ENCODE measurements at regions not wholly inside any gene's neighbourhood (a gene's known extent, or its start where the extent isn't known, plus 50 kb on each side); places are given as distances from the start of the nearest gene placed in this dataset.

GRCh38 chr13:83009987-83010386 is 872.3 kb downstream of the SLITRK1 start:
- TF ChIP-seq POLR2A (IDR thresholded peaks at IDR 0.05; ENCODE audit: extremely low read depth, insufficient read length) (no peak), MAX (IDR thresholded peaks at IDR 0.05; ENCODE audit: low read depth, low read length) (no peak)
- DNase-seq (ENCODE audit: low read depth): no peak
- H3K4me3 ChIP-seq (ENCODE audit: low read depth, low read length): no peak overlapping the region

DNA sequence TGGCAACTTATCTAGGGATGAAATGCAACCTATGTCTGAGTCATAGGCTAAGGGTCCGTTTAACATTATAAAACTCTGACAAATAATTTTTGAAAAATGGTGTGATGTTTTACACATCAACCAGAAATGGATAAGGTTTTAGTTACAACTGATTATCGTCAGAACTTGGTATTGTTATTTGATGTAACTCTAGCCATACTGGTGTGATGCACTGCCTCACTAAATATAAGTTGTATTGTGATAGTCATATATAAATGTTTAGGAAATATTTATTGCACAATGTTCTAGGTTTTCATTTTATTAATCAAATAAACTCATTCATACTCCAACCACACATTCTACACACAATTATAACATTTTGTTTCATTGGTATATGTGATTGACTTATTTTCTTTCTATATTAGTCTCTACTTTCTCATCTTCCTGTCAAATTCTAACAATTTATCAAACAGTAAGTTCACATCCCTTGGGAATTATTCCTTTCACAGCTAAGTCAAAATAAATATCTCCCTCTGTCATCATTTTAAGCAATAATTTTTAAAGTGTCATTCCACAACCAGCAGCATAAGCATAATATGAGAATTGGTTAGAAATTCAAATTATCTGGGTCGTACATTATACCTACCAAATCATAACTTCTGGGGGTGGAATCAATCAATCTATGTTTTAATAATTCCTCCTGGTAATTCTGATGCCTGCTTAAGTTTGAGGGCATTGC is 873.9 kb downstream of the SLITRK1 start:
- H3K4me3 ChIP-seq (ENCODE audit: low read depth, low read length): no peak overlapping the region
- TF ChIP-seq CTCF (IDR thresholded peaks at IDR 0.05; ENCODE audit: low read depth, low read length): no peak
- no peak for TF ChIP-seq MAX (IDR thresholded peaks at IDR 0.05; ENCODE audit: low read depth, low read length)
- TF ChIP-seq MYC (IDR thresholded peaks at IDR 0.05; ENCODE audit: low read depth, low read length): no peak
- TF ChIP-seq POLR2A (IDR thresholded peaks at IDR 0.05; ENCODE audit: extremely low read depth, insufficient read length): no peak
- DNase-seq (ENCODE audit: low read depth): no peak

GRCh38 chr13:83007226-83007625 is 875.0 kb downstream of the SLITRK1 start:
- H3K4me3 ChIP-seq (ENCODE audit: low read depth, low read length): no peak overlapping the region
- TF ChIP-seq MAX (IDR thresholded peaks at IDR 0.05; ENCODE audit: low read depth, low read length): peak; percentile 47
- TF ChIP-seq MYC (IDR thresholded peaks at IDR 0.05; ENCODE audit: low read depth, low read length): no peak
- TF ChIP-seq CTCF (IDR thresholded peaks at IDR 0.05; ENCODE audit: low read depth, low read length): no peak
- TF ChIP-seq POLR2A (IDR thresholded peaks at IDR 0.05; ENCODE audit: extremely low read depth, insufficient read length): no peak
- peak; percentile 8 for DNase-seq (ENCODE audit: low read depth)

DNA sequence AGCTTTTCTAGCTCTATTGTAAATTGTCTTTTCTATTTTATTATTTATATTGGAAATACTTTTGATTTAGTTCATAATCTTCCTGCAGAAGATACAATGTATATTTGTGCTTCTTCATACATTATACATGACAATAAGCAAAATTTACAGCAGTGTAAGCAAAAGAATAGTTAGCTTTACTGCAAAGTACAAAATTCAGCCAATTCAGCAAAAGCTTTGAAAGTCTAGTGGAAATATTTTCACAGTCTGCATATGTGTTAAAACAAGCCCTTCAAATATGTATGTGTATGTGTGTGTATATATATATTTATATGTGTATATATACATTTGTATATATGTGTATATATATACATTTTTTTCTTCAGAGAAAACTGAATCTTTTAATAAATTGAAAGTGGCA is 879.1 kb downstream of the SLITRK1 start:
- no peak overlapping the region for H3K4me3 ChIP-seq (ENCODE audit: low read depth, low read length)
- TF ChIP-seq CTCF (IDR thresholded peaks at IDR 0.05; ENCODE audit: low read depth, low read length) (no peak), MAX (IDR thresholded peaks at IDR 0.05; ENCODE audit: low read depth, low read length) (no peak), MYC (IDR thresholded peaks at IDR 0.05; ENCODE audit: low read depth, low read length) (no peak), POLR2A (IDR thresholded peaks at IDR 0.05; ENCODE audit: extremely low read depth, insufficient read length) (no peak)
- no peak for DNase-seq (ENCODE audit: low read depth)

- no peak for DNase-seq (ENCODE audit: low read depth)
- no peak for TF ChIP-seq MAX (IDR thresholded peaks at IDR 0.05; ENCODE audit: low read depth, low read length)
- TF ChIP-seq POLR2A (IDR thresholded peaks at IDR 0.05; ENCODE audit: extremely low read depth, insufficient read length): no peak
- TF ChIP-seq MYC (IDR thresholded peaks at IDR 0.05; ENCODE audit: low read depth, low read length): no peak
- no peak overlapping the region for H3K4me3 ChIP-seq (ENCODE audit: low read depth, low read length)
Measured at GRCh38 chr13:82993417-82993816, 888.9 kb downstream of the SLITRK1 start.

DNA sequence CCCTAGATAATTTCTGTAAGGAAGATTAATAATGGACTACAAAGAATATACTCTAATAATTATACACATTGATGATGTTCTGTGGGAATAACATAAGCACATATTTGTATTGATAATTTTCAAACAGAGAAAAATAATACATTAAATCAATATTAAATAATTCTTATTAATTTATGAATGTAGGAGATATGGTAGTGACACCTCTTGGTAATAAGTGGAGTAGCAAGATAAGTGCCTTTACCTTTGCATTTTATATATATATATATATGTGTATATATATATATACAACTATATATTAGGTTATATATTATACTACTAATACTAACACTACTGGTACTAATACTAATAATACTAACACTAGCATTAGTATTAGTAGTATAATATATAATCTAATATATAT is 905.8 kb downstream of the SLITRK1 start:
- H3K4me3 ChIP-seq (ENCODE audit: low read depth, low read length): no peak overlapping the region
- TF ChIP-seq POLR2A (IDR thresholded peaks at IDR 0.05; ENCODE audit: extremely low read depth, insufficient read length) (no peak), MAX (IDR thresholded peaks at IDR 0.05; ENCODE audit: low read depth, low read length) (no peak), CTCF (IDR thresholded peaks at IDR 0.05; ENCODE audit: low read depth, low read length) (no peak)
- DNase-seq (ENCODE audit: low read depth): no peak
